DND-41 (cell line): ENCODE measurements at regions not wholly inside any gene's neighbourhood (a gene's known extent, or its start where the extent isn't known, plus 50 kb on each side); places are given as distances from the start of the nearest gene placed in this dataset.

Source experiments
- CTCF ChIP-seq: IDR thresholded peaks from 2 replicates; pipeline ENCODE4 v1.5.1; 2012; ENCODE audit warnings: borderline replicate concordance, low read length, moderate library complexity, mild to moderate bottlenecking; ENCODE audit not compliant: poor library complexity, severe bottlenecking; ENCODE audit errors: extremely low read depth
- EZH2 ChIP-seq: IDR thresholded peaks from 3 replicates; pipeline ENCODE4 v1.6.1; 2012; ENCODE audit warnings: borderline replicate concordance, low read depth, mild to moderate bottlenecking, moderate library complexity, low read length, inconsistent platforms; ENCODE audit not compliant: severe bottlenecking

- TF ChIP-seq CTCF (no peak), EZH2 (no peak)
These were observed 180.8 kb downstream of the VAPA start for GRCh38 chr18:10094655-10095054.
